HG03565 (cell line): ENCODE measurements at regions not wholly inside any gene's neighbourhood (a gene's known extent, or its start where the extent isn't known, plus 50 kb on each side); places are given as distances from the start of the nearest gene placed in this dataset.
A peak's percentile ranks its signal among the peaks of the same experiment; 100 is the strongest.
"Not testable (repeated sequence)": the region's sequence is repeated elsewhere in the genome, so short reads cannot be mapped to it uniquely, and the experiment has no call there.

Source experiments
- ATAC-seq: cut with Tn5 transposase; IDR thresholded peaks from one replicate; pipeline ENCODE4 v1.9.1; 2021; ENCODE audit warnings: mild to moderate bottlenecking, moderate library complexity; ENCODE audit not compliant: unreplicated experiment

GRCh38 chr5:152118676-152119470 is 194.2 kb upstream of the GLRA1 start:
- no peak for ATAC-seq

GRCh38 chr5:152116934-152117333 is 192.3 kb upstream of the GLRA1 start:
- ATAC-seq: no peak

- peak; percentile 71 for ATAC-seq
Observed at GRCh38 chr5:152113401-152113800, 188.8 kb upstream of the GLRA1 start.

GRCh38 chr5:152107220-152107619 is 182.6 kb upstream of the GLRA1 start:
- ATAC-seq: no peak

GRCh38 chr5:152106571-152106970 is 181.9 kb upstream of the GLRA1 start:
- ATAC-seq: no peak

GRCh38 chr5:152105085-152105484 is 180.4 kb upstream of the GLRA1 start:
- no peak for ATAC-seq

- ATAC-seq: no peak
Observed at GRCh38 chr5:152104211-152104610, 179.6 kb upstream of the GLRA1 start.

GRCh38 chr5:152102908-152103307 is 178.3 kb upstream of the GLRA1 start:
- not testable (repeated sequence) for ATAC-seq

- no peak for ATAC-seq
Observed at GRCh38 chr5:152102057-152102456, 177.4 kb upstream of the GLRA1 start.

- ATAC-seq: no peak
Observed at GRCh38 chr5:152100462-152100861, 175.8 kb upstream of the GLRA1 start.

GRCh38 chr5:152097128-152097527 is 172.5 kb upstream of the GLRA1 start:
- no peak for ATAC-seq

GRCh38 chr5:152094716-152095115 is 170.1 kb upstream of the GLRA1 start:
- ATAC-seq: no peak

- no peak for ATAC-seq
Observed at GRCh38 chr5:152094060-152094459, 169.4 kb upstream of the GLRA1 start.

- no peak for ATAC-seq
Observed at GRCh38 chr5:152092580-152092979, 167.9 kb upstream of the GLRA1 start.

GRCh38 chr5:152089644-152090043 is 165.0 kb upstream of the GLRA1 start:
- ATAC-seq: no peak

- ATAC-seq: no peak
Observed at GRCh38 chr5:152086668-152087067, 162.0 kb upstream of the GLRA1 start.

- no peak for ATAC-seq
Observed at GRCh38 chr5:152084476-152084875, 159.8 kb upstream of the GLRA1 start.

- no peak for ATAC-seq
Observed at GRCh38 chr5:152083231-152083630, 158.6 kb upstream of the GLRA1 start.

- no peak for ATAC-seq
Observed at GRCh38 chr5:152072091-152072490, 147.4 kb upstream of the GLRA1 start.

GRCh38 chr5:152070591-152070990 is 145.9 kb upstream of the GLRA1 start:
- no peak for ATAC-seq

- no peak for ATAC-seq
Observed at GRCh38 chr5:152066784-152067183, 142.1 kb upstream of the GLRA1 start.

- no peak for ATAC-seq
Observed at GRCh38 chr5:152063004-152063403, 138.4 kb upstream of the GLRA1 start.

- no peak for ATAC-seq
Observed at GRCh38 chr5:152061095-152061494, 136.4 kb upstream of the GLRA1 start.
